ENCODE measurements at regions not wholly inside any gene's neighbourhood (a gene's known extent, or its start where the extent isn't known, plus 50 kb on each side); places are given as distances from the start of the nearest gene placed in this dataset.

DNA sequence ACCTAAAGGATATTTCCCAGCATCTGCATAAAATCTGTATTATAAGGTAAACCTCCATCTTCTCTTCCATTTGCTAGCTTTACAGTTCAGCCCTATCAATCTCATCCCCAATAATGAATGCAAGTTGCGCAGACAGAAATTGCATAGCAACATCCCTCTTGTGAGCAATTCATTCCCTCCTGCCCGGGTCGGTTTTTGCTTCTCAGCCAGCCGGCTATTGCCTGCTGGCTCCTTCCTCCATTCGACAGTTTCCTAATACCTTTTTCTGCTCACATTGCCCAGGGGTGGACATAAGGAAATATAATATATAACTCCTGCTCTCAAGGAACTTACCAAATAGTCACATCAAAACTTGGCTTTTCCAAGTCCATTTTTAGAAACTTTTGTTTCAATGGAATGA, 125.2 kb downstream of the FGF9 start:
- TF ChIP-seq CTCF (IDR thresholded peaks at IDR 0.05) = no peak
- TF ChIP-seq POLR2AphosphoS5 (IDR thresholded peaks at IDR 0.05) = no peak
